ENCODE measurements at regions not wholly inside any gene's neighbourhood (a gene's known extent, or its start where the extent isn't known, plus 50 kb on each side); places are given as distances from the start of the nearest gene placed in this dataset.

DNA sequence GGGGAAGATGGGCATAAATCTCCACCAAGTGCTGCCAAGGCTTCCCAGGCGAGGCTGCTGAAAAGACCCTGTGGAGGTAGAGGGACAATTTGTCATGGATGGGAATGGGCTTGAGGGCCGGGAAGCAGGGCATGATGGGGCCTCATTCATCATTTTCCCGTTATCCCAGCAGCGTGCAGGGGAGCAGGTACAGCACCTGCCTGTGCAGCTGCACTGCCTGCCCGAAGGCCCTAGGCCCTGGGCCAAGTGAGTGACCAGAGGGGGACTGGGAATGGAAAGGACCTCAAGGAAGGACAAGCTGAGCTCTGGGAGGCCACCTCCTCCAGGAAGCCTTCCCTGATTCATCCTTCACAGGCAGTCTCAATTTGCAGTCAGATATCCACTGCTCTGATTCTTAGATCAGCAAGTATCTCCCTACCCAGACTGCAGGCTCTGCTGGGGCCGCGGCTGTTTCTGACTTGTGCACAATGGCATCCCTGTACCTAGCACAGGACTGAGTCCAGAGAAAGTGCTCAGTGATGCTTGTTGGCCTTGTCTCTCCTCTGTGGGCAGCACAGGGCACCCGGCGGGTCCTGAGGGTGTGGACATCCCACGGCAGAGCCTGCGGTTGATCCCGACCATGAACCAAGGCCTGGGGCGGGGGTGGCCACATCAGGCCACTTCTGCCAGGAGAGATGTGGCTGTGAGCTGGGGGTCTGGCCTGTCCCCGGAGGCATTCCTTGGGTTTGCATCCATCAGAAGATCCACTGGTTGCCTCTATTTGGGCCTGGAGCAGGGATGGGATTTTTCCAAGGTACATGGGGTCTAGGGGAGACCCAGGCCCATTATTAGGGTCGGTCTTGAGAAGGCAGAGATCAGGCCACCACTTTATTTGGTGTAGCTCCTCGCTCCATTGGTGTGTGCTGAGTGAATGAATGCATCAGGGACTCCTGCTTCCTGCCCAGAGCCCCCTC, 167.3 kb upstream of the RTL1 start:
- Histone ChIP-seq H3K9ac (ENCODE audit: low read depth, low read length) (no peak overlapping the region), H2BK15ac (ENCODE audit: low read depth, low read length) (no peak overlapping the region), H4K91ac (ENCODE audit: insufficient read depth, low read depth, low read length) (no peak overlapping the region; the same call in 1 of the 2 replicates), H4K8ac (ENCODE audit: low read depth in 2 of 2, low read length in 2 of 2) (no peak overlapping the region), H4K5ac (ENCODE audit: low read depth, low read length) (no peak overlapping the region), H3K4ac (ENCODE audit: low read depth, low read length) (no peak overlapping the region; the same call in 1 of the 2 replicates), H3K4me2 (ENCODE audit: low read depth, low read length) (no peak overlapping the region), H3K27me3 (ENCODE audit: control insufficient read depth, insufficient read depth, low read length) (no peaks in the 10 kb centered on the region), H3K4me1 (ENCODE audit: control insufficient read depth, insufficient read depth, low read length) (peaks cover 23% of the 10 kb centered on the region), H2BK120ac (ENCODE audit: low read depth, low read length) (no peak overlapping the region), H2BK20ac (ENCODE audit: low read depth, low read length) (no peak overlapping the region), H3K36me3 (ENCODE audit: control insufficient read depth, insufficient read depth, low read length) (peaks cover 39% of the 10 kb centered on the region), H2AK5ac (ENCODE audit: low read depth, low read length) (no peak overlapping the region; the same call in 1 of the 2 replicates), H3K4me3 (ENCODE audit: insufficient read depth, low read depth, low read length) (no peak overlapping the region), H3K56ac (ENCODE audit: extremely low read depth, insufficient read depth, low read length) (no peak overlapping the region), H3K27ac (ENCODE audit: insufficient read depth, low read length) (no peak overlapping the region), H3K18ac (ENCODE audit: low read depth, low read length) (no peak overlapping the region), H3K9me3 (ENCODE audit: control insufficient read depth, insufficient read depth, low read length) (no peaks in the 10 kb centered on the region), H2AK9ac (replicated peaks; ENCODE audit: low read depth, low read length, poor library complexity) (no peak overlapping the region), H2AFZ (replicated peaks; ENCODE audit: low read length, poor library complexity) (no peak overlapping the region), H3K23ac (ENCODE audit: low read depth, low read length) (no peak overlapping the region), H3K79me1 (ENCODE audit: low read depth in 1 of 2, low read length in 2 of 2) (peaks cover 0 to 15% of the 10 kb centered on the region in 2 experiments; a peak in 1 of 4 replicates), H4K20me1 (ENCODE audit: insufficient read depth, low read length) (peaks cover 26% of the 10 kb centered on the region), H3K14ac (replicated peaks; ENCODE audit: low read depth, low read length) (no peak overlapping the region), H2BK5ac (ENCODE audit: low read depth, low read length, poor library complexity, severe bottlenecking) (peak overlapping the region; percentile 4), H3K9me1 (ENCODE audit: insufficient read depth, low read length) (peaks cover 14% of the 10 kb centered on the region; the same call in 1 of the 2 replicates)
- no TSS peak for BruUV-seq (replicated peaks)
- ChIA-PET POLR2A (ENCODE audit: unreplicated experiment) (interaction anchor here (0.6 kb wide), 1 partner anchor 547 kb away, joined by 8 read pairs; no protein-coding TSS in a partner anchor), CTCF (no interaction called here)
- in situ Hi-C loops (cut with MboI; ENCODE audit: low sequenced_read_pairs) (no loop called here), dilution Hi-C loops (cut with HindIII; ENCODE audit: low sequenced_read_pairs, unreplicated experiment) (no loop called here), intact Hi-C loops (cut with micrococcal nuclease) (loop anchor here (10.0 kb wide), 1 partner anchor 164 kb away; no protein-coding TSS in a partner anchor)
- ATAC-seq (ENCODE audit: low read depth) (no peak), DNase-seq (no peak)
- WGBS, 2 experiments (ENCODE audit: extremely low coverage in 2 of 2, insufficient read length in 1 of 2), result 92% methylated on average over 7 of the region's 16 CpGs; no CpG with 5 or more reads in 1 of the 2 experiments
- no peak for TF ChIP-seq CEBPB (IDR thresholded peaks at IDR 0.05; ENCODE audit: low read depth, low read length)
- TF ChIP-seq MAZ (IDR thresholded peaks at IDR 0.05; ENCODE audit: borderline replicate concordance, low read depth, low read length), result no peak
- no peak for TF ChIP-seq RFX5 (IDR thresholded peaks at IDR 0.05; ENCODE audit: low read depth, low read length)
- no peak for TF ChIP-seq RAD21 (IDR thresholded peaks at IDR 0.05; ENCODE audit: low read length)
- no peak for TF ChIP-seq MXI1 (IDR thresholded peaks at IDR 0.05; ENCODE audit: borderline replicate concordance, low read depth, low read length)
- TF ChIP-seq, protein P1, sequence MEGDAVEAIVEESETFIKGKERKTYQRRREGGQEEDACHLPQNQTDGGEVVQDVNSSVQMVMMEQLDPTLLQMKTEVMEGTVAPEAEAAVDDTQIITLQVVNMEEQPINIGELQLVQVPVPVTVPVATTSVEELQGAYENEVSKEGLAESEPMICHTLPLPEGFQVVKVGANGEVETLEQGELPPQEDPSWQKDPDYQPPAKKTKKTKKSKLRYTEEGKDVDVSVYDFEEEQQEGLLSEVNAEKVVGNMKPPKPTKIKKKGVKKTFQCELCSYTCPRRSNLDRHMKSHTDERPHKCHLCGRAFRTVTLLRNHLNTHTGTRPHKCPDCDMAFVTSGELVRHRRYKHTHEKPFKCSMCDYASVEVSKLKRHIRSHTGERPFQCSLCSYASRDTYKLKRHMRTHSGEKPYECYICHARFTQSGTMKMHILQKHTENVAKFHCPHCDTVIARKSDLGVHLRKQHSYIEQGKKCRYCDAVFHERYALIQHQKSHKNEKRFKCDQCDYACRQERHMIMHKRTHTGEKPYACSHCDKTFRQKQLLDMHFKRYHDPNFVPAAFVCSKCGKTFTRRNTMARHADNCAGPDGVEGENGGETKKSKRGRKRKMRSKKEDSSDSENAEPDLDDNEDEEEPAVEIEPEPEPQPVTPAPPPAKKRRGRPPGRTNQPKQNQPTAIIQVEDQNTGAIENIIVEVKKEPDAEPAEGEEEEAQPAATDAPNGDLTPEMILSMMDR (conservative IDR thresholded peaks at IDR 0.05; ENCODE audit: low read depth, low read length), result no peak
- no peak for TF ChIP-seq BHLHE40 (IDR thresholded peaks at IDR 0.05; ENCODE audit: low read depth, low read length)
- no peak for TF ChIP-seq RCOR1 (IDR thresholded peaks at IDR 0.05; ENCODE audit: insufficient replicate concordance, low read length)
- no peak for TF ChIP-seq NFE2L2 (IDR thresholded peaks at IDR 0.05; ENCODE audit: low read depth, low read length)
- no peak for TF ChIP-seq FOS (IDR thresholded peaks at IDR 0.05; ENCODE audit: low read depth, low read length)
- TF ChIP-seq CHD1 (IDR thresholded peaks at IDR 0.05; ENCODE audit: low read depth, low read length), result no peak
- no peak for TF ChIP-seq ELK1 (IDR thresholded peaks at IDR 0.05; ENCODE audit: borderline replicate concordance, low read depth, low read length)
- no peak for TF ChIP-seq USF2 (IDR thresholded peaks at IDR 0.05; ENCODE audit: low read depth, low read length)
- TF ChIP-seq POLR2A (IDR thresholded peaks at IDR 0.05; ENCODE audit: low read depth, low read length), result no peak
